ENCODE measurements at regions not wholly inside any gene's neighbourhood (a gene's known extent, or its start where the extent isn't known, plus 50 kb on each side); places are given as distances from the start of the nearest gene placed in this dataset.

GRCh38 chr4:152234571-152234970, 301.3 kb downstream of the FBXW7 start:
- no peaks in the 10 kb centered on the region for H3K9me3 ChIP-seq (ENCODE audit: control insufficient read depth, insufficient read depth, low read depth, low read length)
- no peak for TF ChIP-seq GLI2 (tag by site-specific recombination; IDR thresholded peaks at IDR 0.05; ENCODE audit: borderline replicate concordance, low read depth)
- no peak for TF ChIP-seq ZNF549 (tag by site-specific recombination; IDR thresholded peaks at IDR 0.05)
- H3K27ac ChIP-seq (ENCODE audit: extremely low read depth, low read depth, low read length): no peak overlapping the region
- CTCF ChIA-PET: interaction anchor here (0.7 kb wide), 1 partner anchor 566 kb away, joined by 3 read pairs; no protein-coding TSS in a partner anchor
- H3K36me3 ChIP-seq (ENCODE audit: control insufficient read depth in 2 of 2, insufficient read depth in 1 of 2, low read length in 2 of 2): no peaks in the 10 kb centered on the region
- H3K4me1 ChIP-seq (ENCODE audit: control insufficient read depth, insufficient read depth, low read length): no peaks in the 10 kb centered on the region
- H3K4me3 ChIP-seq (ENCODE audit: low read depth, low read length): no peak overlapping the region
- POLR2A ChIA-PET: no interaction called here

GRCh38 chr4:152232271-152232670, 303.6 kb downstream of the FBXW7 start:
- H3K36me3 ChIP-seq (ENCODE audit: control insufficient read depth in 2 of 2, insufficient read depth in 1 of 2, low read length in 2 of 2): no peaks in the 10 kb centered on the region
- H3K27ac ChIP-seq (ENCODE audit: extremely low read depth, low read depth, low read length): no peak overlapping the region
- CTCF ChIA-PET: no interaction called here
- H3K9me3 ChIP-seq (ENCODE audit: control insufficient read depth, insufficient read depth, low read depth, low read length): no peaks in the 10 kb centered on the region
- TF ChIP-seq SALL2 (tag by site-specific recombination; IDR thresholded peaks at IDR 0.05; ENCODE audit: borderline replicate concordance) (no peak), ZNF23 (tag by site-specific recombination; IDR thresholded peaks at IDR 0.05; ENCODE audit: borderline replicate concordance) (no peak), ZSCAN30 (tag by site-specific recombination; IDR thresholded peaks at IDR 0.05) (no peak)
- POLR2A ChIA-PET: no interaction called here
- no peak overlapping the region for H3K4me3 ChIP-seq (ENCODE audit: low read depth, low read length)
- H3K4me1 ChIP-seq (ENCODE audit: control insufficient read depth, insufficient read depth, low read length): no peaks in the 10 kb centered on the region

GRCh38 chr4:152229782-152230289, 306.1 kb downstream of the FBXW7 start:
- no peaks in the 10 kb centered on the region for H3K36me3 ChIP-seq (ENCODE audit: control insufficient read depth in 2 of 2, insufficient read depth in 1 of 2, low read length in 2 of 2)
- ChIA-PET CTCF (interaction anchor here (0.5 kb wide), 2 partner anchors 185 to 1059 kb away, joined by 3 read pairs; no protein-coding TSS in a partner anchor), POLR2A (no interaction called here)
- no peak overlapping the region for H3K4me3 ChIP-seq (ENCODE audit: low read depth, low read length)
- H3K9me3 ChIP-seq (ENCODE audit: control insufficient read depth, insufficient read depth, low read depth, low read length): no peaks in the 10 kb centered on the region
- H3K4me1 ChIP-seq (ENCODE audit: control insufficient read depth, insufficient read depth, low read length): no peaks in the 10 kb centered on the region
- no peak overlapping the region for H3K27ac ChIP-seq (ENCODE audit: extremely low read depth, low read depth, low read length)
- no peak for TF ChIP-seq ZNF704 (tag by site-specific recombination; IDR thresholded peaks at IDR 0.05)
- TF ChIP-seq ZNF416 (tag by site-specific recombination; IDR thresholded peaks at IDR 0.05): no peak
- no peak for TF ChIP-seq GLI2 (tag by site-specific recombination; IDR thresholded peaks at IDR 0.05; ENCODE audit: borderline replicate concordance, low read depth)
- no peak for TF ChIP-seq ZNF23 (tag by site-specific recombination; IDR thresholded peaks at IDR 0.05; ENCODE audit: borderline replicate concordance)
- TF ChIP-seq PRDM10 (tag by site-specific recombination; IDR thresholded peaks at IDR 0.05): no peak
- no peak for TF ChIP-seq ZNF26 (tag by site-specific recombination; IDR thresholded peaks at IDR 0.05)
- no peak for TF ChIP-seq ZNF394 (tag by site-specific recombination; IDR thresholded peaks at IDR 0.05; ENCODE audit: borderline replicate concordance)
- TF ChIP-seq CTCF (tag by site-specific recombination; IDR thresholded peaks at IDR 0.05): no peak
- no peak for TF ChIP-seq ZNF654 (tag by site-specific recombination; IDR thresholded peaks at IDR 0.05; ENCODE audit: low read depth)
- TF ChIP-seq ZNF48 (tag by site-specific recombination; IDR thresholded peaks at IDR 0.05): no peak
- TF ChIP-seq ZNF211 (tag by site-specific recombination; IDR thresholded peaks at IDR 0.05; ENCODE audit: low read depth): no peak
- TF ChIP-seq PRDM2 (tag by site-specific recombination; IDR thresholded peaks at IDR 0.05; ENCODE audit: borderline replicate concordance): no peak
- TF ChIP-seq SALL2 (tag by site-specific recombination; IDR thresholded peaks at IDR 0.05; ENCODE audit: borderline replicate concordance): no peak
